GM12892 (cell line): ENCODE measurements at regions not wholly inside any gene's neighbourhood (a gene's known extent, or its start where the extent isn't known, plus 50 kb on each side); places are given as distances from the start of the nearest gene placed in this dataset.

Experiments
- POLR2A ChIP-seq: IDR thresholded peaks from 2 replicates; pipeline ENCODE4 v1.6.1; 2011; ENCODE audit warnings: low read depth, low read length, control low read depth
- POLR2AphosphoS5 ChIP-seq: IDR thresholded peaks from 2 replicates; pipeline ENCODE4 v1.6.1; 2011; ENCODE audit warnings: low read depth, low read length, control low read depth
- TAF1 ChIP-seq: IDR thresholded peaks from 2 replicates; pipeline ENCODE4 v1.6.1; 2011; ENCODE audit warnings: low read depth, mild to moderate bottlenecking, control low read depth, low read length, borderline replicate concordance

- TF ChIP-seq POLR2A (no peak), TAF1 (no peak), POLR2AphosphoS5 (no peak)
Observed at GRCh38 chr1:73778471-73778870, 419.5 kb downstream of the LRRIQ3 start.
